ENCODE measurements at regions not wholly inside any gene's neighbourhood (a gene's known extent, or its start where the extent isn't known, plus 50 kb on each side); places are given as distances from the start of the nearest gene placed in this dataset.

- peaks cover 27% of the 10 kb centered on the region for H3K36me3 ChIP-seq (ENCODE audit: insufficient read depth, low read length)
- no peak overlapping the region for H3K9ac ChIP-seq (ENCODE audit: low read length)
- no peaks in the 10 kb centered on the region for H3K4me1 Mint-ChIP-seq (ENCODE audit: low read depth, unreplicated experiment)
Observed at GRCh38 chr1:219991511-219991810, 54.8 kb downstream of the EPRS1 start.

GRCh38 chr1:219990782-219991510 lies 55.4 kb downstream of the EPRS1 start:
- Mint-ChIP-seq H3K4me3 (ENCODE audit: unreplicated experiment) (no peak overlapping the region), H3K27me3 (ENCODE audit: low read depth, unreplicated experiment) (no peaks in the 10 kb centered on the region), H3K9me3 (ENCODE audit: unreplicated experiment) (no peaks in the 10 kb centered on the region), H3K4me1 (ENCODE audit: low read depth, unreplicated experiment) (no peaks in the 10 kb centered on the region), H3K36me3 (ENCODE audit: low read depth, unreplicated experiment) (peaks cover 8% of the 10 kb centered on the region), H3K27ac (ENCODE audit: unreplicated experiment) (no peak overlapping the region)
- no peaks in the 10 kb centered on the region for H3K9me3 ChIP-seq (ENCODE audit: insufficient read depth, low read depth, low read length)
- H3K4me2 ChIP-seq (ENCODE audit: low read length), result no peak overlapping the region
- peaks cover 27% of the 10 kb centered on the region for H3K36me3 ChIP-seq (ENCODE audit: insufficient read depth, low read length)
- H3K4me3 ChIP-seq (ENCODE audit: insufficient read depth, low read depth, low read length), result no peak overlapping the region
- no peaks in the 10 kb centered on the region for H3K79me2 ChIP-seq (ENCODE audit: insufficient read depth, low read length)
- no peaks in the 10 kb centered on the region for H3K27me3 ChIP-seq (ENCODE audit: insufficient read depth, low read length)
- no peak overlapping the region for H3K27ac ChIP-seq (ENCODE audit: low read depth, low read length)
- H3K4me1 ChIP-seq (ENCODE audit: insufficient read depth, low read length), result no peaks in the 10 kb centered on the region
- peak; percentile 68 for FAIRE-seq
- DNase-seq (ENCODE audit: low read depth), result peak; percentile 14
- H3K9ac ChIP-seq (ENCODE audit: low read length), result no peak overlapping the region
- TF ChIP-seq EZH2 (IDR thresholded peaks at IDR 0.05; ENCODE audit: insufficient read depth, low read length) (no peak), CTCF (IDR thresholded peaks at IDR 0.05; ENCODE audit: insufficient read depth, low read depth, low read length) (peak; percentile 64)
- H2AFZ ChIP-seq (ENCODE audit: low read depth, low read length), result no peak overlapping the region
- H4K20me1 ChIP-seq (ENCODE audit: insufficient read depth, low read length), result peaks cover 2% of the 10 kb centered on the region

More at GRCh38 chr1:219991511-219991810, 54.8 kb downstream of the EPRS1 start:
- Mint-ChIP-seq H3K9me3 (ENCODE audit: unreplicated experiment) (no peaks in the 10 kb centered on the region), H3K27me3 (ENCODE audit: low read depth, unreplicated experiment) (no peaks in the 10 kb centered on the region), H3K27ac (ENCODE audit: unreplicated experiment) (no peak overlapping the region), H3K36me3 (ENCODE audit: low read depth, unreplicated experiment) (peaks cover 8% of the 10 kb centered on the region), H3K4me3 (ENCODE audit: unreplicated experiment) (no peak overlapping the region)
- H2AFZ ChIP-seq (ENCODE audit: low read depth, low read length), result no peak overlapping the region
- H3K9me3 ChIP-seq (ENCODE audit: insufficient read depth, low read depth, low read length), result no peaks in the 10 kb centered on the region
- no peak for FAIRE-seq
- TF ChIP-seq CTCF (IDR thresholded peaks at IDR 0.05; ENCODE audit: insufficient read depth, low read depth, low read length) (no peak), EZH2 (IDR thresholded peaks at IDR 0.05; ENCODE audit: insufficient read depth, low read length) (no peak)
- DNase-seq (ENCODE audit: low read depth), result no peak
- H3K4me1 ChIP-seq (ENCODE audit: insufficient read depth, low read length), result no peaks in the 10 kb centered on the region
- no peaks in the 10 kb centered on the region for H3K27me3 ChIP-seq (ENCODE audit: insufficient read depth, low read length)
- H3K4me2 ChIP-seq (ENCODE audit: low read length), result no peak overlapping the region
- H3K27ac ChIP-seq (ENCODE audit: low read depth, low read length), result no peak overlapping the region
- no peak overlapping the region for H3K4me3 ChIP-seq (ENCODE audit: insufficient read depth, low read depth, low read length)
- no peaks in the 10 kb centered on the region for H3K79me2 ChIP-seq (ENCODE audit: insufficient read depth, low read length)
- peaks cover 2% of the 10 kb centered on the region for H4K20me1 ChIP-seq (ENCODE audit: insufficient read depth, low read length)

GRCh38 chr1:219989766-219990165 lies 56.5 kb downstream of the EPRS1 start:
- no peak for FAIRE-seq
- H3K27ac ChIP-seq (ENCODE audit: low read depth, low read length), result no peak overlapping the region
- no peaks in the 10 kb centered on the region for H3K4me1 ChIP-seq (ENCODE audit: insufficient read depth, low read length)
- no peaks in the 10 kb centered on the region for H3K27me3 ChIP-seq (ENCODE audit: insufficient read depth, low read length)
- H3K79me2 ChIP-seq (ENCODE audit: insufficient read depth, low read length), result no peaks in the 10 kb centered on the region
- peaks cover 24% of the 10 kb centered on the region for H3K36me3 ChIP-seq (ENCODE audit: insufficient read depth, low read length)
- H3K36me3 Mint-ChIP-seq (ENCODE audit: low read depth, unreplicated experiment), result peaks cover 3% of the 10 kb centered on the region
- H3K4me3 Mint-ChIP-seq (ENCODE audit: unreplicated experiment), result no peak overlapping the region
- no peak overlapping the region for H3K4me3 ChIP-seq (ENCODE audit: insufficient read depth, low read depth, low read length)
- no peaks in the 10 kb centered on the region for H3K9me3 Mint-ChIP-seq (ENCODE audit: unreplicated experiment)
- no peak for DNase-seq (ENCODE audit: low read depth)
- H3K27ac Mint-ChIP-seq (ENCODE audit: unreplicated experiment), result no peak overlapping the region
- H4K20me1 ChIP-seq (ENCODE audit: insufficient read depth, low read length), result peaks cover 2% of the 10 kb centered on the region
- H2AFZ ChIP-seq (ENCODE audit: low read depth, low read length), result no peak overlapping the region
- no peaks in the 10 kb centered on the region for H3K27me3 Mint-ChIP-seq (ENCODE audit: low read depth, unreplicated experiment)
- TF ChIP-seq CTCF (IDR thresholded peaks at IDR 0.05; ENCODE audit: insufficient read depth, low read depth, low read length) (no peak), EZH2 (IDR thresholded peaks at IDR 0.05; ENCODE audit: insufficient read depth, low read length) (no peak)
- H3K9me3 ChIP-seq (ENCODE audit: insufficient read depth, low read depth, low read length), result no peaks in the 10 kb centered on the region
- H3K4me2 ChIP-seq (ENCODE audit: low read length), result no peak overlapping the region
- H3K4me1 Mint-ChIP-seq (ENCODE audit: low read depth, unreplicated experiment), result no peaks in the 10 kb centered on the region
- H3K9ac ChIP-seq (ENCODE audit: low read length), result no peak overlapping the region

All from astrocyte (in vitro differentiated cells and primary cell).